GM21381 (cell line): ENCODE measurements at regions not wholly inside any gene's neighbourhood (a gene's known extent, or its start where the extent isn't known, plus 50 kb on each side); places are given as distances from the start of the nearest gene placed in this dataset.
"Not testable (repeated sequence)": the region's sequence is repeated elsewhere in the genome, so short reads cannot be mapped to it uniquely, and the experiment has no call there.

Experiments used
- ATAC-seq: cut with Tn5 transposase; IDR thresholded peaks from one replicate; pipeline ENCODE4 v1.9.1; 2021; ENCODE audit warnings: mild to moderate bottlenecking, moderate library complexity; ENCODE audit not compliant: unreplicated experiment

- ATAC-seq = peak; percentile 90
These were observed 93.0 kb downstream of the CRLF3 start for GRCh38 chr17:30731210-30732132.

- ATAC-seq = not testable (repeated sequence)
These were observed 93.7 kb downstream of the CRLF3 start for GRCh38 chr17:30730837-30731209.

GRCh38 chr17:30730171-30730836, 94.2 kb downstream of the CRLF3 start:
- not testable (repeated sequence) for ATAC-seq

GRCh38 chr17:30729471-30730170, 94.9 kb downstream of the CRLF3 start:
- not testable (repeated sequence) for ATAC-seq

GRCh38 chr17:30727517-30727916, 97.0 kb downstream of the CRLF3 start:
- ATAC-seq = not testable (repeated sequence)

- ATAC-seq = not testable (repeated sequence)
These were observed 97.8 kb downstream of the CRLF3 start for GRCh38 chr17:30726734-30727133.

GRCh38 chr17:30726310-30726709, 98.2 kb downstream of the CRLF3 start:
- ATAC-seq = not testable (repeated sequence)

- not testable (repeated sequence) for ATAC-seq
These were observed 100.3 kb downstream of the CRLF3 start for GRCh38 chr17:30724034-30724650.

GRCh38 chr17:30722114-30722780, 102.2 kb downstream of the CRLF3 start:
- ATAC-seq = not testable (repeated sequence)

GRCh38 chr17:30720971-30721370, 103.5 kb downstream of the CRLF3 start:
- ATAC-seq = not testable (repeated sequence)

GRCh38 chr17:30720013-30720471, 104.5 kb downstream of the CRLF3 start:
- no peak for ATAC-seq

- not testable (repeated sequence) for ATAC-seq
These were observed 105.1 kb downstream of the CRLF3 start for GRCh38 chr17:30719131-30719973.

GRCh38 chr17:30718691-30719090, 105.8 kb downstream of the CRLF3 start:
- not testable (repeated sequence) for ATAC-seq

GRCh38 chr17:30718099-30718447, 106.4 kb downstream of the CRLF3 start:
- not testable (repeated sequence) for ATAC-seq

GRCh38 chr17:30717291-30718098, 107.0 kb downstream of the CRLF3 start:
- ATAC-seq = no peak

- no peak for ATAC-seq
These were observed 107.8 kb downstream of the CRLF3 start for GRCh38 chr17:30716461-30717290.

- peak; percentile 53 for ATAC-seq
These were observed 109.5 kb downstream of the CRLF3 start for GRCh38 chr17:30714825-30715622.
